ENCODE measurements at regions not wholly inside any gene's neighbourhood (a gene's known extent, or its start where the extent isn't known, plus 50 kb on each side); places are given as distances from the start of the nearest gene placed in this dataset.

- Histone ChIP-seq H3K4me2 (no peak overlapping the region), H3K4me3 (no peak overlapping the region), H3K27me3 (no peaks in the 10 kb centered on the region), H4K20me1 (no peaks in the 10 kb centered on the region), H3K4me1 (peaks cover 0 to 11% (median 3%) of the 10 kb centered on the region in 10 experiments; a peak in 8 of 20 replicates), H3K27ac (no peak overlapping the region), H3K9me3 (replicated peaks in 1 of 11) (no peaks in the 10 kb centered on the region), H3K36me3 (no peaks in the 10 kb centered on the region), H3K9ac (no peak overlapping the region)
- TF ChIP-seq Cebpa-rat (IDR thresholded peaks at IDR 0.05) = no peak
Observed at GRCh38 chr2:109679225-109679624, 65.1 kb downstream of the SOWAHC start.

GRCh38 chr2:109679626-109680025 is 65.5 kb downstream of the SOWAHC start:
- no peak overlapping the region for H3K4me2 ChIP-seq
- H3K9ac ChIP-seq = no peak overlapping the region
- TF ChIP-seq Cebpa-rat (IDR thresholded peaks at IDR 0.05) = no peak
- no peaks in the 10 kb centered on the region for H4K20me1 ChIP-seq
- H3K27me3 ChIP-seq = no peaks in the 10 kb centered on the region
- peaks cover 0 to 11% (median 3%) of the 10 kb centered on the region in 10 experiments; a peak in 8 of 20 replicates for H3K4me1 ChIP-seq
- H3K36me3 ChIP-seq = no peaks in the 10 kb centered on the region
- no peaks in the 10 kb centered on the region for H3K9me3 ChIP-seq (replicated peaks in 1 of 11)
- H3K27ac ChIP-seq = no peak overlapping the region
- H3K4me3 ChIP-seq = no peak overlapping the region

- TF ChIP-seq Cebpa-rat (IDR thresholded peaks at IDR 0.05) = no peak
- no peak overlapping the region for H3K4me2 ChIP-seq
Observed at GRCh38 chr2:109680523-109681297, 66.5 kb downstream of the SOWAHC start.

GRCh38 chr2:109681633-109682380 is 67.6 kb downstream of the SOWAHC start:
- H3K9ac ChIP-seq = no peak overlapping the region
- no peaks in the 10 kb centered on the region for H3K27me3 ChIP-seq
- no peaks in the 10 kb centered on the region for H3K36me3 ChIP-seq
- H3K27ac ChIP-seq = no peak overlapping the region
- no peak for TF ChIP-seq Cebpa-rat (IDR thresholded peaks at IDR 0.05)
- H3K4me2 ChIP-seq = no peak overlapping the region
- H3K4me3 ChIP-seq = no peak overlapping the region
- no peaks in the 10 kb centered on the region for H3K9me3 ChIP-seq (replicated peaks in 1 of 11)
- H3K4me1 ChIP-seq = peaks cover 0 to 11% (median 3%) of the 10 kb centered on the region in 10 experiments; a peak in 8 of 20 replicates
- H4K20me1 ChIP-seq = no peaks in the 10 kb centered on the region

More at GRCh38 chr2:109680523-109681297, 66.5 kb downstream of the SOWAHC start:
- Histone ChIP-seq H3K9me3 (replicated peaks in 1 of 11) (no peaks in the 10 kb centered on the region), H3K27ac (no peak overlapping the region), H3K27me3 (no peaks in the 10 kb centered on the region), H3K4me3 (no peak overlapping the region), H3K36me3 (no peaks in the 10 kb centered on the region), H4K20me1 (no peaks in the 10 kb centered on the region), H3K9ac (no peak overlapping the region), H3K4me1 (peaks cover 0 to 11% (median 3%) of the 10 kb centered on the region in 10 experiments; a peak in 8 of 20 replicates)

GRCh38 chr2:109683452-109683851 is 69.3 kb downstream of the SOWAHC start:
- Histone ChIP-seq H3K36me3 (no peaks in the 10 kb centered on the region), H3K9me3 (replicated peaks in 1 of 11) (no peaks in the 10 kb centered on the region), H3K27me3 (no peaks in the 10 kb centered on the region), H3K27ac (no peak overlapping the region), H3K4me3 (no peak overlapping the region), H3K4me1 (0 out of 20 replicates have a peak, but pooled peaks cover 0 to under 1% (median 0%) of the 10 kb centered on the region in 10 experiments), H4K20me1 (no peaks in the 10 kb centered on the region), H3K9ac (no peak overlapping the region), H3K4me2 (no peak overlapping the region)
- TF ChIP-seq Cebpa-rat (IDR thresholded peaks at IDR 0.05) = no peak

- Histone ChIP-seq H3K27ac (no peak overlapping the region), H3K9me3 (replicated peaks in 1 of 11) (peaks cover 0 to 6% (median 0%) of the 10 kb centered on the region in 11 experiments; a peak in 2 of 22 replicates), H4K20me1 (no peaks in the 10 kb centered on the region), H3K27me3 (no peaks in the 10 kb centered on the region), H3K36me3 (no peaks in the 10 kb centered on the region), H3K9ac (no peak overlapping the region), H3K4me3 (no peak overlapping the region), H3K4me1 (no peaks in the 10 kb centered on the region), H3K4me2 (no peak overlapping the region)
- TF ChIP-seq Cebpa-rat (IDR thresholded peaks at IDR 0.05) = no peak
Observed at GRCh38 chr2:109685453-109685852, 71.3 kb downstream of the SOWAHC start.

GRCh38 chr2:109686921-109687320 is 72.8 kb downstream of the SOWAHC start:
- no peak for TF ChIP-seq Cebpa-rat (IDR thresholded peaks at IDR 0.05)
- Histone ChIP-seq H3K36me3 (no peaks in the 10 kb centered on the region), H3K9me3 (replicated peaks in 1 of 11) (peaks cover 0 to 6% (median 0%) of the 10 kb centered on the region in 11 experiments; a peak in 2 of 22 replicates), H3K27me3 (no peaks in the 10 kb centered on the region), H4K20me1 (no peaks in the 10 kb centered on the region), H3K4me1 (no peaks in the 10 kb centered on the region), H3K4me3 (no peak overlapping the region), H3K9ac (no peak overlapping the region), H3K27ac (no peak overlapping the region), H3K4me2 (no peak overlapping the region)

- no peaks in the 10 kb centered on the region for H3K27me3 ChIP-seq
Observed at GRCh38 chr2:109689182-109689930, 75.2 kb downstream of the SOWAHC start.

GRCh38 chr2:109689973-109690372 is 75.8 kb downstream of the SOWAHC start:
- Histone ChIP-seq H3K9me3 (replicated peaks in 1 of 11) (peaks cover 0 to 6% (median 0%) of the 10 kb centered on the region in 11 experiments; a peak in 2 of 22 replicates), H3K27me3 (no peaks in the 10 kb centered on the region), H4K20me1 (no peaks in the 10 kb centered on the region), H3K4me3 (no peak overlapping the region), H3K4me2 (no peak overlapping the region), H3K4me1 (peaks cover 0 to 5% (median 0%) of the 10 kb centered on the region in 10 experiments; a peak in 2 of 20 replicates), H3K9ac (no peak overlapping the region), H3K27ac (no peak overlapping the region), H3K36me3 (no peaks in the 10 kb centered on the region)
- no peak for TF ChIP-seq Cebpa-rat (IDR thresholded peaks at IDR 0.05)

More at GRCh38 chr2:109689182-109689930, 75.2 kb downstream of the SOWAHC start:
- Histone ChIP-seq H3K36me3 (no peaks in the 10 kb centered on the region), H3K4me1 (peaks cover 0 to 5% (median 0%) of the 10 kb centered on the region in 10 experiments; a peak in 2 of 20 replicates), H3K9ac (no peak overlapping the region), H3K9me3 (replicated peaks in 1 of 11) (peaks cover 0 to 6% (median 0%) of the 10 kb centered on the region in 11 experiments; a peak in 2 of 22 replicates), H4K20me1 (no peaks in the 10 kb centered on the region), H3K27ac (no peak overlapping the region), H3K4me2 (no peak overlapping the region), H3K4me3 (no peak overlapping the region)
- TF ChIP-seq Cebpa-rat (IDR thresholded peaks at IDR 0.05) = no peak
